HCT116 (cell line): ENCODE measurements at regions not wholly inside any gene's neighbourhood (a gene's known extent, or its start where the extent isn't known, plus 50 kb on each side); places are given as distances from the start of the nearest gene placed in this dataset.

Experiments used
- CTCF ChIP-seq, 3 experiments: fragments of 200-600 bp in 1 of 3; sonication (generic) in 1 of 3; IDR thresholded peaks in 2 of 3; conservative IDR thresholded peaks in 1 of 3; 2 replicates each; pipeline ENCODE4 v1.5.1; 2012 to 2017; ENCODE audit warnings: low read depth in 2 of 3, low read length in 2 of 3, antibody characterized with exemption in 1 of 3, borderline replicate concordance in 1 of 3, control low read depth in 1 of 3, mild to moderate bottlenecking in 1 of 3, mixed read lengths in 1 of 3, mixed run types in 1 of 3, moderate library complexity in 1 of 3; ENCODE audit not compliant: insufficient read depth in 1 of 3
- POLR2A ChIP-seq: IDR thresholded peaks from 2 replicates; pipeline ENCODE4 v1.7.0; 2011; ENCODE audit warnings: borderline replicate concordance; ENCODE audit not compliant: insufficient read depth, insufficient read length; ENCODE audit errors: extremely low read depth
- POLR2AphosphoS5 ChIP-seq: IDR thresholded peaks from 2 replicates; pipeline ENCODE4 v1.6.1; 2011; ENCODE audit warnings: mild to moderate bottlenecking, low read depth, low read length, moderate library complexity

DNA sequence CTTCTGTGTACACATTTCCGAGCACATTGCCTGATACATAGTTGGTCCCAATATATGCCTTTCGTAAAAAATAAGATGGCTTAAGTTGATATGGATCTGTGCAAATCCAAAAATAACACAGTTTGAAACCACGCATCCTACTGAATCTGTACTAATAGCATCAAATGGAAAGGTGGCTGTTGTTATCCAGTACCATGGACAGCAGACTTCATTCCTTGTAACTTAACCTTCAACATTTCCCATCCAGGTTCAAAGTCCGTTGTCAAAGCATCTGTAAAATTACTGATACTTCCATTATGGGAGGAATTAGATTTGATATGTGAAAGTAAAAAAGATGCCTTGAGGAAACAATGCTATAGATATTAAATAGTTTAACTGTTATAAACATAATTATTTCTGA is 65.5 kb upstream of the C3orf49 start:
- TF ChIP-seq POLR2A (no peak), POLR2AphosphoS5 (no peak), CTCF (IDR thresholded peaks at IDR 0.05 in 2 of 3, conservative IDR thresholded peaks at IDR 0.05 in 1 of 3; ENCODE audit: borderline replicate concordance in 1 of 3, insufficient read depth in 1 of 3, low read depth in 2 of 3, low read length in 2 of 3) (no peak)
